Spleen (tissue), 7 donors: ENCODE measurements at regions not wholly inside any gene's neighbourhood (a gene's known extent, or its start where the extent isn't known, plus 50 kb on each side); places are given as distances from the start of the nearest gene placed in this dataset.

Experiments
- CTCF ChIP-seq, 11 experiments: fragments of 200-600 bp in 7 of 11; fragments of 450-650 bp in 4 of 11; sonication (generic) in 4 of 11; IDR thresholded peaks in 8 of 11; conservative IDR thresholded peaks in 3 of 11; 1 replicate in 7 of 11; 2 replicates in 4 of 11; pipeline versions ENCODE4 v1.4.0 to v1.8.0; 2016 to 2021; ENCODE audit warnings: antibody characterized with exemption in 11 of 11, inconsistent platforms in 4 of 11, mild to moderate bottlenecking in 1 of 11
- POLR2A ChIP-seq, 3 donors: fragments of 450-650 bp; IDR thresholded peaks; one replicate each; pipeline ENCODE4 v1.5.1; 2017; ENCODE audit warnings: antibody characterized with exemption in 3 of 3, mild to moderate bottlenecking in 1 of 3
- POLR2AphosphoS5 ChIP-seq, 3 donors: sonication (generic); formaldehyde crosslinking; IDR thresholded peaks; one replicate each; pipeline ENCODE4 v1.5.1; 2017; ENCODE audit warnings: antibody characterized with exemption in 3 of 3
- donor health status: DM: no; HTN: no; CAD: no; lungs with moderate emphysema.
- donor health status: DM: no; HTN: no; CAD: no.
- donor health status: DM: no; HTN: no; CAD: no.

GRCh38 chr5:23742701-23743100, 235.3 kb downstream of the PRDM9 start:
- TF ChIP-seq POLR2AphosphoS5 (IDR thresholded peaks at IDR 0.05) = no peak
- no peak for TF ChIP-seq CTCF (IDR thresholded peaks at IDR 0.05 in 8 of 11, conservative IDR thresholded peaks at IDR 0.05 in 3 of 11)
- TF ChIP-seq POLR2A (IDR thresholded peaks at IDR 0.05) = no peak
